HFF-Myc (cell line): ENCODE measurements at regions not wholly inside any gene's neighbourhood (a gene's known extent, or its start where the extent isn't known, plus 50 kb on each side); places are given as distances from the start of the nearest gene placed in this dataset.

ENCODE experiments used
- DNase-seq: peaks from one replicate; pipeline ENCODE4 v3.0.0-alpha.2; 2011; ENCODE audit warnings: low read depth; ENCODE audit errors: extremely low read depth
- H3K4me3 ChIP-seq: replicated peaks from 2 replicates; pipeline ENCODE4 v1.5.1; 2011; ENCODE audit warnings: low read depth, mild to moderate bottlenecking, control low read depth, low read length
- CTCF ChIP-seq: IDR thresholded peaks from 2 replicates; pipeline ENCODE4 v1.5.1; 2012; ENCODE audit warnings: mild to moderate bottlenecking, low read depth, low read length, control low read depth; ENCODE audit errors: missing control alignments

- no peak for DNase-seq
- TF ChIP-seq CTCF: no peak
- H3K4me3 ChIP-seq: no peak overlapping the region
Measured at GRCh38 chr7:67375427-67375826, 378.8 kb downstream of the TYW1 start.

GRCh38 chr7:67377939-67378862 is 381.6 kb downstream of the TYW1 start:
- DNase-seq: peak; percentile 33
- H3K4me3 ChIP-seq: no peak overlapping the region

DNA sequence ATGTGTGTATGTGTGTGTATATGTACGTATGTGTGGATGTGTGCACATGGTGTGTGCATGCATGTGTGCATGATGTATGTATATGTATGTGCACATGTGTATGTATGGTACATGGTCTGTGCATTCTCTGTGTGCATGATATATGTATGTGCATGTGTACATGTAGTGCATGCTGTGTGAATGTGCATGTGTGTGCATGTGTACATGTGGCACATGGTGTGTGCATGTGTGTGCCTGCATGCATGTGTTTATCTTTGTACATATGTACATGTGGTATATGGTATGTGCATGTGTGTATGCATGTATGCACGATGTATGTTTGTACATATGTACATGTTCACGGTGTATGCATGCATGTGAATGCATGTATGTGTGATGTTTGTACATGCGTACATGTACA is 383.7 kb downstream of the TYW1 start:
- no peak for DNase-seq
- no peak for TF ChIP-seq CTCF

More at GRCh38 chr7:67377939-67378862, 381.6 kb downstream of the TYW1 start:
- peak; percentile 79 for TF ChIP-seq CTCF

DNA sequence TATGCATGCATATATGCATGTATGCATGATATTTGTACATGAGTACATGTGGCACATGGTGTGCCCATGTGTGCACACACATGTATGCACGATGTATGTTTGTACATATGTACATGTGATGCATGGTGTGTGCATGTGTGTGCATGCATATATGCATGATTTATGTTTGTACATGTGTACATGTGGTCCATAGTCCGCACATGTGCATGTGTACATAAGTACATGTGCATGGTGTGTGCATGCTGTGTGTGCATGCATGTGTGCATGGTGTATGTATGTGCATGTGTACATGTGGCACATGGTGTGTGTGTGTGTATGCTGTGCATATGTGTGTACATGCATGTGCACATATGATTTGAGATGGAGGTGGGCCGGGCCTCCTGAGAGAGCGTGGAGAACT is 384.2 kb downstream of the TYW1 start:
- no peak for DNase-seq
- TF ChIP-seq CTCF: no peak
- no peak overlapping the region for H3K4me3 ChIP-seq

More for the DNA sequence above, 383.7 kb downstream of the TYW1 start:
- H3K4me3 ChIP-seq: no peak overlapping the region

DNA sequence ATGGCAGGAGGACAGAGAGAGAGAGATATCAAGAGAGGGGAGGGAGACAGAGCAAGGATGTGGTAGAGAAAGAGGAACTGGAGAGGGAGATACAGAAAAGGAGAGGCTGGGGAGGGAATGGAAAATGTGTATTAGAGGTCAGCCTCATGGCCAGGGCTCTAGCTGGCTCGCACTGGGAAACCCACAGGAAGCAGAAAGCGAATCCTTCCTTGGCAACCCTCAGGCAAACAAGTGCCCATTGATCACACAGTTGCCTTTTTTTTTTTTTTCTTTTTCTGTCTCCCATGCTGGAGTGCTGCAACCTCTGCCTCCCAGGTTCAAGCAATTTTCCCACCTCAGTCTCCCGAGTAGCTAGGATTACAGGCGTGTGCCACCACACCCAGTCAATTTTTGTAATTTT is 391.2 kb downstream of the TYW1 start:
- no peak for TF ChIP-seq CTCF
- no peak for DNase-seq
- H3K4me3 ChIP-seq: no peak overlapping the region

GRCh38 chr7:67391168-67391567 is 394.5 kb downstream of the TYW1 start:
- DNase-seq: no peak
- no peak overlapping the region for H3K4me3 ChIP-seq
- TF ChIP-seq CTCF: no peak
